WTC11 (cell line): ENCODE measurements at regions not wholly inside any gene's neighbourhood (a gene's known extent, or its start where the extent isn't known, plus 50 kb on each side); places are given as distances from the start of the nearest gene placed in this dataset.

Experiments
- ATAC-seq: fragments of 200-7000 bp; cut with Tn5 transposase; 2 replicates; pipeline ENCODE4 v1.10.0; 2021; ENCODE audit warnings: mild to moderate bottlenecking, moderate library complexity
- CTCF ChIA-PET: fragments of 300-600 bp; sonication (Branson Sonifier 250); formaldehyde crosslinking; loops from one replicate; lab custom pipeline; 2021; ENCODE audit warnings: antibody characterized with exemption; lab: Charles Lee
- POLR2A ChIA-PET: fragments of 350-600 bp; sonication (Branson Sonifier 250); formaldehyde crosslinking; loops from one replicate; lab custom pipeline; 2021; ENCODE audit warnings: antibody characterized with exemption; lab: Charles Lee
- DNase-seq: peaks from one replicate; pipeline ENCODE4 v3.0.0; 2021; ENCODE audit warnings: low spot score
- H3K27ac Mint-ChIP-seq: 2 replicates; pipeline ENCODE4 v1.8.0; 2021; ENCODE audit warnings: mixed read lengths
- H3K27me3 Mint-ChIP-seq: 2 replicates; pipeline ENCODE4 v1.8.0; 2021; ENCODE audit warnings: low read depth, mild to moderate bottlenecking, moderate library complexity, mixed read lengths
- H3K36me3 Mint-ChIP-seq: 2 replicates; pipeline ENCODE4 v1.8.0; 2021; ENCODE audit warnings: mixed read lengths
- H3K4me1 Mint-ChIP-seq: 2 replicates; pipeline ENCODE4 v1.8.0; 2022; ENCODE audit warnings: mixed read lengths
- H3K4me3 Mint-ChIP-seq: 2 replicates; pipeline ENCODE4 v1.8.0; 2021; ENCODE audit warnings: mild to moderate bottlenecking, moderate library complexity, mixed read lengths
- H3K9me3 Mint-ChIP-seq: 2 replicates; pipeline ENCODE4 v1.8.0; 2021; ENCODE audit warnings: mixed read lengths
- CBFB ChIP-seq: sonication (generic); formaldehyde crosslinking; IDR thresholded peaks from 2 replicates; pipeline ENCODE4 v1.8.1; 2022; ENCODE audit warnings: mild to moderate bottlenecking, low read depth, missing genetic modification reagents
- CREB1 ChIP-seq: sonication (generic); formaldehyde crosslinking; IDR thresholded peaks from 2 replicates; pipeline ENCODE4 v1.8.0; 2023; ENCODE audit warnings: mild to moderate bottlenecking, missing genetic modification reagents
- E2F1 ChIP-seq: sonication (generic); formaldehyde crosslinking; IDR thresholded peaks from 2 replicates; pipeline ENCODE4 v1.8.0; 2022; ENCODE audit warnings: mild to moderate bottlenecking, missing genetic modification reagents
- EMX1 ChIP-seq: fragments of 250-450 bp; sonication (Bioruptor Pico); IDR thresholded peaks from 2 replicates; pipeline ENCODE4 v1.8.0; 2021; ENCODE audit warnings: mild to moderate bottlenecking
- ETV6 ChIP-seq: sonication (generic); formaldehyde crosslinking; IDR thresholded peaks from 2 replicates; pipeline ENCODE4 v1.8.1; 2022; ENCODE audit warnings: mild to moderate bottlenecking, missing genetic modification reagents
- FOXP1 ChIP-seq: sonication (generic); formaldehyde crosslinking; IDR thresholded peaks from 2 replicates; pipeline ENCODE4 v1.8.0; 2022; ENCODE audit warnings: missing genetic modification reagents, mild to moderate bottlenecking, moderate library complexity, borderline replicate concordance
- FOXP4 ChIP-seq: sonication (generic); formaldehyde crosslinking; IDR thresholded peaks from 2 replicates; pipeline ENCODE4 v1.8.0; 2022; ENCODE audit warnings: mild to moderate bottlenecking, missing genetic modification reagents
- JUN ChIP-seq: sonication (generic); formaldehyde crosslinking; IDR thresholded peaks from 2 replicates; pipeline ENCODE4 v1.8.0; 2023; ENCODE audit warnings: mild to moderate bottlenecking, missing genetic modification reagents
- MLX ChIP-seq: sonication (generic); formaldehyde crosslinking; IDR thresholded peaks from 2 replicates; pipeline ENCODE4 v1.8.1; 2023; ENCODE audit warnings: mild to moderate bottlenecking, missing genetic modification reagents, moderate library complexity
- NFE2L1 ChIP-seq: sonication (generic); formaldehyde crosslinking; IDR thresholded peaks from 2 replicates; pipeline ENCODE4 v1.8.1; 2023; ENCODE audit warnings: missing genetic modification reagents
- NFYB ChIP-seq: sonication (generic); formaldehyde crosslinking; conservative IDR thresholded peaks from 2 replicates; pipeline ENCODE4 v1.8.0; 2022; ENCODE audit warnings: low read depth, missing genetic modification reagents
- PRRX2 ChIP-seq: fragments of 250-450 bp; sonication (Bioruptor Pico); IDR thresholded peaks from 2 replicates; pipeline ENCODE4 v1.8.0; 2021; ENCODE audit warnings: mild to moderate bottlenecking
- SOX15 ChIP-seq: fragments of 250-450 bp; sonication (Bioruptor Pico); IDR thresholded peaks from 2 replicates; pipeline ENCODE4 v1.9.0; 2021; ENCODE audit warnings: mild to moderate bottlenecking
- STAT6 ChIP-seq: sonication (generic); formaldehyde crosslinking; conservative IDR thresholded peaks from 2 replicates; pipeline ENCODE4 v1.8.1; 2023; ENCODE audit warnings: mild to moderate bottlenecking, low read depth, missing genetic modification reagents, moderate library complexity
- TEAD4 ChIP-seq: sonication (generic); formaldehyde crosslinking; IDR thresholded peaks from 2 replicates; pipeline ENCODE4 v1.8.0; 2022; ENCODE audit warnings: mild to moderate bottlenecking, missing genetic modification reagents
- TP53 ChIP-seq: sonication (generic); formaldehyde crosslinking; IDR thresholded peaks from 2 replicates; pipeline ENCODE4 v1.8.1; 2023; ENCODE audit warnings: mild to moderate bottlenecking, missing genetic modification reagents
- USF2 ChIP-seq: sonication (generic); formaldehyde crosslinking; IDR thresholded peaks from 2 replicates; pipeline ENCODE4 v1.8.1; 2023; ENCODE audit warnings: mild to moderate bottlenecking, missing genetic modification reagents, moderate library complexity
- ZNF219 ChIP-seq: sonication (generic); formaldehyde crosslinking; IDR thresholded peaks from 2 replicates; pipeline ENCODE4 v1.8.0; 2023; ENCODE audit warnings: missing genetic modification reagents, mild to moderate bottlenecking, borderline replicate concordance
- ZNF317 ChIP-seq: sonication (generic); formaldehyde crosslinking; IDR thresholded peaks from 2 replicates; pipeline ENCODE4 v1.8.1; 2023; ENCODE audit warnings: low read depth, mild to moderate bottlenecking, moderate library complexity, missing genetic modification reagents, borderline replicate concordance
- ZNF425 ChIP-seq: fragments of 250-450 bp; sonication (Bioruptor Pico); conservative IDR thresholded peaks from 2 replicates; pipeline ENCODE4 v1.9.0; 2021; ENCODE audit warnings: mild to moderate bottlenecking

- TF ChIP-seq STAT6 (CRISPR knock-in tag) = no peak
Measured at GRCh38 chr14:87628129-87628528, 364.9 kb downstream of the GALC start (continued).

- ChIA-PET POLR2A (no interaction called here), CTCF (no interaction called here)
- Mint-ChIP-seq H3K9me3 (peaks cover 32% of the 10 kb centered on the region), H3K36me3 (peaks cover 18% of the 10 kb centered on the region), H3K4me3 (no peak overlapping the region), H3K4me1 (peaks cover 20% of the 10 kb centered on the region), H3K27me3 (peaks cover 10% of the 10 kb centered on the region), H3K27ac (no peak overlapping the region)
- ATAC-seq (no peak), DNase-seq (no peak)
- TF ChIP-seq TP53 (no peak), FOXP4 (CRISPR knock-in tag) (no peak), ZNF425 (no peak), USF2 (CRISPR knock-in tag) (no peak), ZNF317 (CRISPR knock-in tag) (no peak), EMX1 (CRISPR knock-in tag) (no peak)
Measured at GRCh38 chr14:87626266-87626665, 366.7 kb downstream of the GALC start.

- Mint-ChIP-seq H3K4me3 (no peak overlapping the region), H3K27me3 (peaks cover 14% of the 10 kb centered on the region), H3K36me3 (peaks cover 32% of the 10 kb centered on the region), H3K9me3 (peaks cover 54% of the 10 kb centered on the region), H3K4me1 (peaks cover 4% of the 10 kb centered on the region), H3K27ac (no peak overlapping the region)
- DNase-seq = no peak
- no peak for ATAC-seq
- CTCF ChIA-PET = no interaction called here
- POLR2A ChIA-PET = no interaction called here
- no peak for TF ChIP-seq FOXP1
- TF ChIP-seq ZNF317 (CRISPR knock-in tag) = no peak
- no peak for TF ChIP-seq ETV6 (CRISPR knock-in tag)
- TF ChIP-seq CREB1 = no peak
- TF ChIP-seq E2F1 (CRISPR knock-in tag) = no peak
- no peak for TF ChIP-seq TEAD4 (CRISPR knock-in tag)
- TF ChIP-seq SOX15 (CRISPR knock-in tag) = no peak
- no peak for TF ChIP-seq NFE2L1 (CRISPR knock-in tag)
- no peak for TF ChIP-seq JUN (CRISPR knock-in tag)
- TF ChIP-seq ZNF219 (CRISPR knock-in tag) = no peak
- TF ChIP-seq CBFB (CRISPR knock-in tag) = no peak
- no peak for TF ChIP-seq NFYB
- TF ChIP-seq FOXP4 (CRISPR knock-in tag) = no peak
- TF ChIP-seq PRRX2 (CRISPR knock-in tag) = no peak
- no peak for TF ChIP-seq MLX (CRISPR knock-in tag)
Measured at GRCh38 chr14:87623616-87624015, 369.4 kb downstream of the GALC start.
